Calu3 (cell line): ENCODE measurements at regions not wholly inside any gene's neighbourhood (a gene's known extent, or its start where the extent isn't known, plus 50 kb on each side); places are given as distances from the start of the nearest gene placed in this dataset.

ENCODE experiments used
- BruUV-seq: library from RNA; stranded (reverse); fragments of 400-500 nt; replicated peaks from 2 replicates; lab custom pipeline; 2021; lab: Mats Ljungman, UMichigan
- CTCF ChIA-PET: fragments of 300-600 bp; sonication (Branson Sonifier 250); formaldehyde crosslinking; loops from one replicate; lab custom pipeline; 2022; ENCODE audit warnings: antibody characterized with exemption; lab: Charles Lee
- DNase-seq: peaks from one replicate; pipeline ENCODE4 v3.0.0; 2022
- H3K27ac Mint-ChIP-seq: one replicate; pipeline ENCODE4 v1.8.0; 2022; ENCODE audit warnings: mixed read lengths; ENCODE audit not compliant: unreplicated experiment
- H3K27me3 Mint-ChIP-seq: one replicate; pipeline ENCODE4 v1.8.0; 2022; ENCODE audit warnings: mixed read lengths; ENCODE audit not compliant: unreplicated experiment
- H3K36me3 Mint-ChIP-seq: one replicate; pipeline ENCODE4 v1.8.0; 2022; ENCODE audit warnings: mild to moderate bottlenecking, moderate library complexity, mixed read lengths; ENCODE audit not compliant: insufficient read depth, unreplicated experiment
- H3K4me1 Mint-ChIP-seq: one replicate; pipeline ENCODE4 v1.8.0; 2022; ENCODE audit warnings: mild to moderate bottlenecking, low read depth, mixed read lengths; ENCODE audit not compliant: unreplicated experiment
- H3K4me3 Mint-ChIP-seq: one replicate; pipeline ENCODE4 v1.8.0; 2022; ENCODE audit warnings: mild to moderate bottlenecking, low read depth, moderate library complexity, mixed read lengths; ENCODE audit not compliant: unreplicated experiment
- H3K9me3 Mint-ChIP-seq: one replicate; pipeline ENCODE4 v1.8.0; 2022; ENCODE audit warnings: low read depth, mixed read lengths; ENCODE audit not compliant: unreplicated experiment
- CTCF ChIP-seq: fragments of 200-600 bp; IDR thresholded peaks from one replicate; pipeline ENCODE4 v1.8.0; 2022; ENCODE audit warnings: antibody characterized with exemption; ENCODE audit not compliant: unreplicated experiment
- intact Hi-C: fragments of 100-400 bp; cut with micrococcal nuclease; formaldehyde crosslinking; loops from one replicate; pipeline ENCODE4 v1.10.0; 2022; ENCODE audit not compliant: unreplicated experiment

- no peaks in the 10 kb centered on the region for H3K9me3 Mint-ChIP-seq
- intact Hi-C loops, result no loop called here
- no TSS peak for BruUV-seq
- TF ChIP-seq CTCF, result no peak
- H3K27me3 Mint-ChIP-seq, result no peaks in the 10 kb centered on the region
- no peak overlapping the region for H3K4me3 Mint-ChIP-seq
- no peaks in the 10 kb centered on the region for H3K4me1 Mint-ChIP-seq
- no peak for DNase-seq
- H3K36me3 Mint-ChIP-seq, result no peaks in the 10 kb centered on the region
- H3K27ac Mint-ChIP-seq, result no peak overlapping the region
- CTCF ChIA-PET, result no interaction called here
Measured at GRCh38 chr14:39740454-39740853, 308.2 kb upstream of the FBXO33 start.

DNA sequence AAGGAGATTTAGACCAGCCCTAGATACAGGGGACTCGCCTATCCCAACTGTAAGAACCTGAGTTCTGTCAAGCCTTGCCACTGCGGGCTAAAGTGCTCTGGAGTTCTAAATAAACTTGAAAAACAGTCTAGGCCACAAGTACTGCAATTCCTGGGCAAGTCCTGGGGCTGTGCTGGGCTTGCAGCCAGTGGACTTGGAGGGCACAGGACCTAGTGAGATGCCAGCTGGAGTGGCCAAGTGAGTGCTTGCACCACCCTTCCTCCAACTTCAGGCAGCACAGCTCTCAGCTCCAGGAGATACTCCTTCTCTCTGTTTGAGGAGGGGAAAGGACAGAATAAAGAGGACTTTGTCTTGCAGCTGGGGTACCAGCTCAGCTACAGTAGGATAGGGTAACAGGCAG, 307.6 kb upstream of the FBXO33 start:
- H3K4me1 Mint-ChIP-seq, result no peaks in the 10 kb centered on the region
- CTCF ChIA-PET, result no interaction called here
- H3K27ac Mint-ChIP-seq, result no peak overlapping the region
- BruUV-seq, result no TSS peak
- no peaks in the 10 kb centered on the region for H3K27me3 Mint-ChIP-seq
- H3K4me3 Mint-ChIP-seq, result no peak overlapping the region
- H3K36me3 Mint-ChIP-seq, result no peaks in the 10 kb centered on the region
- intact Hi-C loops, result no loop called here
- no peak for TF ChIP-seq CTCF
- no peak for DNase-seq
- H3K9me3 Mint-ChIP-seq, result no peaks in the 10 kb centered on the region

- BruUV-seq, result no TSS peak
- Mint-ChIP-seq H3K9me3 (peaks cover 4% of the 10 kb centered on the region), H3K4me3 (no peak overlapping the region), H3K27me3 (no peaks in the 10 kb centered on the region), H3K36me3 (no peaks in the 10 kb centered on the region), H3K27ac (no peak overlapping the region), H3K4me1 (no peaks in the 10 kb centered on the region)
- TF ChIP-seq CTCF, result no peak
- DNase-seq, result no peak
- CTCF ChIA-PET, result interaction anchor here (1.1 kb wide), 1 partner anchor 9 kb away, joined by 3 read pairs; no protein-coding TSS in a partner anchor
- intact Hi-C loops, result no loop called here
Measured at GRCh38 chr14:39734306-39734705, 302.1 kb upstream of the FBXO33 start.

GRCh38 chr14:39733741-39734140, 301.5 kb upstream of the FBXO33 start:
- CTCF ChIA-PET, result interaction anchor here (1.1 kb wide), 1 partner anchor 9 kb away, joined by 3 read pairs; no protein-coding TSS in a partner anchor
- Mint-ChIP-seq H3K9me3 (peaks cover 4% of the 10 kb centered on the region), H3K4me1 (no peaks in the 10 kb centered on the region), H3K27me3 (no peaks in the 10 kb centered on the region), H3K36me3 (no peaks in the 10 kb centered on the region), H3K27ac (no peak overlapping the region), H3K4me3 (no peak overlapping the region)
- no peak for DNase-seq
- no TSS peak for BruUV-seq
- intact Hi-C loops, result no loop called here
- no peak for TF ChIP-seq CTCF
